NCI-H187 (cell line): ENCODE measurements at regions not wholly inside any gene's neighbourhood (a gene's known extent, or its start where the extent isn't known, plus 50 kb on each side); places are given as distances from the start of the nearest gene placed in this dataset.

Experiments
- DNase-seq, 2 experiments: peaks; one replicate each; lab custom pipeline; 2025; lab: John Stamatoyannopoulos, UW

- DNase-seq, result no peak
Observed at GRCh38 chr16:65426484-65426883, 304.6 kb upstream of the CDH11 start.

GRCh38 chr16:65422934-65423333 is 301.1 kb upstream of the CDH11 start:
- no peak for DNase-seq

GRCh38 chr16:65421596-65421995 is 299.7 kb upstream of the CDH11 start:
- DNase-seq, result no peak

- no peak for DNase-seq
Observed at GRCh38 chr16:65418435-65418834, 296.6 kb upstream of the CDH11 start.

- DNase-seq, result no peak
Observed at GRCh38 chr16:65415460-65415859, 293.6 kb upstream of the CDH11 start.

GRCh38 chr16:65414284-65414984 is 292.6 kb upstream of the CDH11 start:
- DNase-seq, result no peak

GRCh38 chr16:65413861-65414260 is 292.0 kb upstream of the CDH11 start:
- no peak for DNase-seq

- DNase-seq, result no peak
Observed at GRCh38 chr16:65410801-65411200, 288.9 kb upstream of the CDH11 start.

GRCh38 chr16:65409510-65409909 is 287.6 kb upstream of the CDH11 start:
- no peak for DNase-seq

- no peak for DNase-seq
Observed at GRCh38 chr16:65406933-65407332, 285.1 kb upstream of the CDH11 start.

GRCh38 chr16:65406116-65406515 is 284.3 kb upstream of the CDH11 start:
- no peak for DNase-seq

- DNase-seq, result no peak
Observed at GRCh38 chr16:65394281-65394680, 272.4 kb upstream of the CDH11 start.

GRCh38 chr16:65392806-65393565 is 271.1 kb upstream of the CDH11 start:
- DNase-seq, result no peak

GRCh38 chr16:65388592-65388991 is 266.7 kb upstream of the CDH11 start:
- DNase-seq, result no peak

GRCh38 chr16:65386672-65387071 is 264.8 kb upstream of the CDH11 start:
- no peak for DNase-seq

- no peak for DNase-seq
Observed at GRCh38 chr16:65384441-65384840, 262.6 kb upstream of the CDH11 start.

GRCh38 chr16:65377195-65377594 is 255.3 kb upstream of the CDH11 start:
- no peak for DNase-seq

- no peak for DNase-seq
Observed at GRCh38 chr16:65376601-65377000, 254.7 kb upstream of the CDH11 start.

- no peak for DNase-seq
Observed at GRCh38 chr16:65375651-65376050, 253.8 kb upstream of the CDH11 start.

GRCh38 chr16:65373097-65373496 is 251.2 kb upstream of the CDH11 start:
- DNase-seq, result no peak

- no peak for DNase-seq
Observed at GRCh38 chr16:65372171-65372570, 250.3 kb upstream of the CDH11 start.

GRCh38 chr16:65365732-65366715 is 244.2 kb upstream of the CDH11 start:
- DNase-seq, result no peak
